IMR-90 (cell line): ENCODE measurements at regions not wholly inside any gene's neighbourhood (a gene's known extent, or its start where the extent isn't known, plus 50 kb on each side); places are given as distances from the start of the nearest gene placed in this dataset.

Source experiments
- BHLHE40 ChIP-seq: fragments of 150-350 bp; IDR thresholded peaks from 2 replicates; pipeline ENCODE4 v1.6.1; 2016; ENCODE audit warnings: mild to moderate bottlenecking, low read depth, low read length
- CEBPB ChIP-seq: IDR thresholded peaks from 2 replicates; pipeline ENCODE4 v1.6.1; 2012; ENCODE audit warnings: low read depth, low read length, improper control_type of control experiment
- MAFK ChIP-seq: IDR thresholded peaks from 2 replicates; pipeline ENCODE4 v1.6.1; 2012; ENCODE audit warnings: low read depth, low read length, improper control_type of control experiment
- MAZ ChIP-seq: IDR thresholded peaks from 2 replicates; pipeline ENCODE4 v1.6.1; 2012; ENCODE audit warnings: low read depth, mild to moderate bottlenecking, low read length, improper control_type of control experiment, moderate library complexity, borderline replicate concordance
- MXI1 ChIP-seq: IDR thresholded peaks from 2 replicates; pipeline ENCODE4 v1.6.1; 2012; ENCODE audit warnings: low read depth, mild to moderate bottlenecking, low read length, moderate library complexity, borderline replicate concordance
- POLR2A ChIP-seq: IDR thresholded peaks from 2 replicates; pipeline ENCODE4 v1.6.1; 2012; ENCODE audit warnings: mild to moderate bottlenecking, low read depth, low read length
- RAD21 ChIP-seq: IDR thresholded peaks from 2 replicates; pipeline ENCODE4 v1.6.1; 2012; ENCODE audit warnings: low read length, improper control_type of control experiment
- RCOR1 ChIP-seq: IDR thresholded peaks from 2 replicates; pipeline ENCODE4 v1.6.1; 2012; ENCODE audit warnings: mild to moderate bottlenecking, low read length, improper control_type of control experiment; ENCODE audit not compliant: insufficient replicate concordance
- RFX5 ChIP-seq: IDR thresholded peaks from 2 replicates; pipeline ENCODE4 v1.8.0; 2012; ENCODE audit warnings: low read depth, mild to moderate bottlenecking, low read length, moderate library complexity
- SMC3 ChIP-seq: fragments of 150-350 bp; IDR thresholded peaks from 2 replicates; pipeline ENCODE4 v1.6.1; 2016; ENCODE audit warnings: low read depth, mild to moderate bottlenecking, antibody characterized with exemption, low read length, moderate library complexity
- TF ChIP-seq, protein P1 (sequence below): conservative IDR thresholded peaks from 2 replicates; pipeline ENCODE4 v1.5.1; 2012; ENCODE audit warnings: mild to moderate bottlenecking, low read depth, low read length, improper control_type of control experiment
- TF ChIP-seq, protein P2 (sequence below): fragments of 150-350 bp; IDR thresholded peaks from 2 replicates; pipeline ENCODE4 v1.6.1; 2017; ENCODE audit warnings: mild to moderate bottlenecking, antibody characterized with exemption, low read length, low read depth
- TF ChIP-seq, protein P3 (sequence below): fragments of 150-350 bp; IDR thresholded peaks from 2 replicates; pipeline ENCODE4 v1.6.1; 2016; ENCODE audit warnings: low read depth, mild to moderate bottlenecking, low read length, moderate library complexity, borderline replicate concordance

DNA sequence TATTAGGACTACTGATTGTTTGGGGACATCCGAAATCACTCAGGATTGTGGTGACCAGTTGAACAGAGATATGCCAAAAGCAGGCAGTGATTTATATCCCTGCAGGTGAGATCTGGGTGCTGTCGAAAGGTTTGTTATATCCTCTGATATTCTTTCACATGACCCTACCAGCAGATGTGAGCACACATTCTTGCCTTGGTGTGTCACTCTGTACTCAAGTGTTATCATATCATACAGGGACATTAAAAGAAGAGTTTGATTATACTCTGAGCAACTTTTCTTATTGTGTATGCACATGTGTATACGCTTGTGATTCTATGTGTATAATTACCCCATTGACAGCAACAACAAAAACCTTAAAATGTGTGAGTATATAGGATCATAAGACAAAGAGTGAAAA is 381.2 kb upstream of the IGFBP7 start:
- TF ChIP-seq POLR2A: no peak
- TF ChIP-seq, protein P1, sequence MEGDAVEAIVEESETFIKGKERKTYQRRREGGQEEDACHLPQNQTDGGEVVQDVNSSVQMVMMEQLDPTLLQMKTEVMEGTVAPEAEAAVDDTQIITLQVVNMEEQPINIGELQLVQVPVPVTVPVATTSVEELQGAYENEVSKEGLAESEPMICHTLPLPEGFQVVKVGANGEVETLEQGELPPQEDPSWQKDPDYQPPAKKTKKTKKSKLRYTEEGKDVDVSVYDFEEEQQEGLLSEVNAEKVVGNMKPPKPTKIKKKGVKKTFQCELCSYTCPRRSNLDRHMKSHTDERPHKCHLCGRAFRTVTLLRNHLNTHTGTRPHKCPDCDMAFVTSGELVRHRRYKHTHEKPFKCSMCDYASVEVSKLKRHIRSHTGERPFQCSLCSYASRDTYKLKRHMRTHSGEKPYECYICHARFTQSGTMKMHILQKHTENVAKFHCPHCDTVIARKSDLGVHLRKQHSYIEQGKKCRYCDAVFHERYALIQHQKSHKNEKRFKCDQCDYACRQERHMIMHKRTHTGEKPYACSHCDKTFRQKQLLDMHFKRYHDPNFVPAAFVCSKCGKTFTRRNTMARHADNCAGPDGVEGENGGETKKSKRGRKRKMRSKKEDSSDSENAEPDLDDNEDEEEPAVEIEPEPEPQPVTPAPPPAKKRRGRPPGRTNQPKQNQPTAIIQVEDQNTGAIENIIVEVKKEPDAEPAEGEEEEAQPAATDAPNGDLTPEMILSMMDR: no peak
- TF ChIP-seq, protein P2, sequence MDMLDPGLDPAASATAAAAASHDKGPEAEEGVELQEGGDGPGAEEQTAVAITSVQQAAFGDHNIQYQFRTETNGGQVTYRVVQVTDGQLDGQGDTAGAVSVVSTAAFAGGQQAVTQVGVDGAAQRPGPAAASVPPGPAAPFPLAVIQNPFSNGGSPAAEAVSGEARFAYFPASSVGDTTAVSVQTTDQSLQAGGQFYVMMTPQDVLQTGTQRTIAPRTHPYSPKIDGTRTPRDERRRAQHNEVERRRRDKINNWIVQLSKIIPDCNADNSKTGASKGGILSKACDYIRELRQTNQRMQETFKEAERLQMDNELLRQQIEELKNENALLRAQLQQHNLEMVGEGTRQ: no peak
- no peak for TF ChIP-seq SMC3
- TF ChIP-seq RFX5: no peak
- no peak for TF ChIP-seq MAFK
- no peak for TF ChIP-seq RCOR1
- TF ChIP-seq BHLHE40: no peak
- no peak for TF ChIP-seq RAD21
- TF ChIP-seq MXI1: no peak
- TF ChIP-seq CEBPB: no peak
- TF ChIP-seq, protein P3, sequence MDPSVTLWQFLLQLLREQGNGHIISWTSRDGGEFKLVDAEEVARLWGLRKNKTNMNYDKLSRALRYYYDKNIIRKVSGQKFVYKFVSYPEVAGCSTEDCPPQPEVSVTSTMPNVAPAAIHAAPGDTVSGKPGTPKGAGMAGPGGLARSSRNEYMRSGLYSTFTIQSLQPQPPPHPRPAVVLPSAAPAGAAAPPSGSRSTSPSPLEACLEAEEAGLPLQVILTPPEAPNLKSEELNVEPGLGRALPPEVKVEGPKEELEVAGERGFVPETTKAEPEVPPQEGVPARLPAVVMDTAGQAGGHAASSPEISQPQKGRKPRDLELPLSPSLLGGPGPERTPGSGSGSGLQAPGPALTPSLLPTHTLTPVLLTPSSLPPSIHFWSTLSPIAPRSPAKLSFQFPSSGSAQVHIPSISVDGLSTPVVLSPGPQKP: no peak
- TF ChIP-seq MAZ: no peak
